AG04450 (cell line): ENCODE measurements at regions not wholly inside any gene's neighbourhood (a gene's known extent, or its start where the extent isn't known, plus 50 kb on each side); places are given as distances from the start of the nearest gene placed in this dataset.

ENCODE experiments used
- CTCF ChIA-PET: fragments of 300-600, 350-600 bp; formaldehyde crosslinking; extraction: SDS; loops from one replicate; lab custom pipeline; 2022; ENCODE audit warnings: antibody characterized with exemption, inconsistent platforms; lab: Charles Lee
- POLR2A ChIA-PET: fragments of 350-600 bp; formaldehyde crosslinking; extraction: SDS; loops from one replicate; lab custom pipeline; 2021; ENCODE audit warnings: antibody characterized with exemption, inconsistent platforms; lab: Yijun Ruan, JAX
- DNase-seq: peaks from one replicate; pipeline ENCODE4 v3.0.0-alpha.2; 2011; ENCODE audit warnings: low read depth, low spot score
- H3K27ac ChIP-seq: one replicate; pipeline ENCODE4 v1.5.1; 2012; ENCODE audit warnings: low read depth, low read length, control low read depth
- H3K27me3 ChIP-seq: one replicate; pipeline ENCODE4 v1.6.0; 2012; ENCODE audit warnings: low read length; ENCODE audit not compliant: control insufficient read depth, insufficient read depth
- H3K4me3 ChIP-seq: 2 replicates; pipeline ENCODE4 v1.5.1; 2011; ENCODE audit warnings: mild to moderate bottlenecking, low read depth, low read length, control low read depth
- H3K9me3 ChIP-seq: 2 replicates; pipeline ENCODE4 v1.5.1; 2012; ENCODE audit warnings: low read length; ENCODE audit not compliant: control insufficient read depth, insufficient read depth
- CTCF ChIP-seq: IDR thresholded peaks from 2 replicates; pipeline ENCODE4 v1.5.1; 2011; ENCODE audit warnings: low read depth, low read length, control low read depth, inconsistent platforms

- H3K9me3 ChIP-seq: peaks cover 7% of the 10 kb centered on the region
- ChIA-PET POLR2A (no interaction called here), CTCF (no interaction called here)
- TF ChIP-seq CTCF: no peak
- H3K27me3 ChIP-seq: no peaks in the 10 kb centered on the region
- no peak for DNase-seq
- no peak overlapping the region for H3K27ac ChIP-seq
- no peak overlapping the region for H3K4me3 ChIP-seq
Observed at GRCh38 chr7:68964060-68964459, 634.2 kb upstream of the AUTS2 start.

- no peaks in the 10 kb centered on the region for H3K27me3 ChIP-seq
- H3K9me3 ChIP-seq: peaks cover 15% of the 10 kb centered on the region
- no peak for DNase-seq
- H3K27ac ChIP-seq: no peak overlapping the region
- no peak overlapping the region for H3K4me3 ChIP-seq
- no peak for TF ChIP-seq CTCF
- ChIA-PET POLR2A (no interaction called here), CTCF (no interaction called here)
Observed at GRCh38 chr7:68965351-68965750, 632.9 kb upstream of the AUTS2 start.

GRCh38 chr7:68967598-68967997 is 630.7 kb upstream of the AUTS2 start:
- ChIA-PET POLR2A (no interaction called here), CTCF (no interaction called here)
- H3K4me3 ChIP-seq: no peak overlapping the region
- H3K9me3 ChIP-seq: peaks cover 25% of the 10 kb centered on the region
- no peak for TF ChIP-seq CTCF
- no peaks in the 10 kb centered on the region for H3K27me3 ChIP-seq
- H3K27ac ChIP-seq: no peak overlapping the region
- no peak for DNase-seq

GRCh38 chr7:68969571-68969970 is 628.7 kb upstream of the AUTS2 start:
- no peak for DNase-seq
- no peak for TF ChIP-seq CTCF
- H3K27me3 ChIP-seq: no peaks in the 10 kb centered on the region
- ChIA-PET CTCF (no interaction called here), POLR2A (no interaction called here)
- no peak overlapping the region for H3K27ac ChIP-seq
- no peak overlapping the region for H3K4me3 ChIP-seq
- peaks cover 25% of the 10 kb centered on the region for H3K9me3 ChIP-seq

GRCh38 chr7:68971634-68972340 is 626.5 kb upstream of the AUTS2 start:
- DNase-seq: no peak
- ChIA-PET POLR2A (interaction anchor here (0.7 kb wide), 1 partner anchor 152 kb away, joined by 3 read pairs; no protein-coding TSS in a partner anchor), CTCF (no interaction called here)
- Histone ChIP-seq H3K27ac (no peak overlapping the region), H3K27me3 (no peaks in the 10 kb centered on the region), H3K4me3 (no peak overlapping the region), H3K9me3 (peaks cover 32% of the 10 kb centered on the region)
- no peak for TF ChIP-seq CTCF
